Liver (tissue), 3 donors: ENCODE measurements at regions not wholly inside any gene's neighbourhood (a gene's known extent, or its start where the extent isn't known, plus 50 kb on each side); places are given as distances from the start of the nearest gene placed in this dataset.

Experiments
- CTCF ChIP-seq: fragments of 150-350 bp; IDR thresholded peaks from 2 replicates; pipeline ENCODE4 v1.5.1; 2017; ENCODE audit warnings: improper control_type of control experiment, low read depth, low read length; ENCODE audit not compliant: missing input control
- JUND ChIP-seq, 2 donors: IDR thresholded peaks; 2 replicates each; pipeline ENCODE4 v1.6.1; 2016; ENCODE audit warnings: antibody characterized with exemption in 2 of 2
- MAX ChIP-seq: IDR thresholded peaks from 2 replicates; pipeline ENCODE4 v1.6.1; 2016; ENCODE audit warnings: antibody characterized with exemption
- NR2F2 ChIP-seq: IDR thresholded peaks from 2 replicates; pipeline ENCODE4 v1.6.1; 2016; ENCODE audit warnings: antibody characterized with exemption
- REST ChIP-seq: IDR thresholded peaks from 2 replicates; pipeline ENCODE4 v1.6.1; 2016; ENCODE audit warnings: antibody characterized with exemption, mild to moderate bottlenecking
- RXRA ChIP-seq, 2 donors: IDR thresholded peaks; 2 replicates each; pipeline ENCODE4 v1.6.1; 2017 to 2018; ENCODE audit warnings: antibody characterized with exemption in 2 of 2, mild to moderate bottlenecking in 1 of 2
- ZBTB33 ChIP-seq: IDR thresholded peaks from 2 replicates; pipeline ENCODE4 v1.6.1; 2016; ENCODE audit warnings: antibody characterized with exemption
- donor health status: healthy.
- donor health status: healthy.

GRCh38 chr1:102595106-102595505, 513.2 kb downstream of the COL11A1 start:
- TF ChIP-seq MAX (no peak), CTCF (no peak), REST (no peak), NR2F2 (no peak), ZBTB33 (no peak), JUND (IDR thresholded peaks at IDR 0.05) (no peak), RXRA (IDR thresholded peaks at IDR 0.05) (no peak)
